ENCODE measurements at regions not wholly inside any gene's neighbourhood (a gene's known extent, or its start where the extent isn't known, plus 50 kb on each side); places are given as distances from the start of the nearest gene placed in this dataset.

GRCh38 chr11:30684772-30685171 is 98.6 kb upstream of the MPPED2 start:
- TF ChIP-seq, protein P1, sequence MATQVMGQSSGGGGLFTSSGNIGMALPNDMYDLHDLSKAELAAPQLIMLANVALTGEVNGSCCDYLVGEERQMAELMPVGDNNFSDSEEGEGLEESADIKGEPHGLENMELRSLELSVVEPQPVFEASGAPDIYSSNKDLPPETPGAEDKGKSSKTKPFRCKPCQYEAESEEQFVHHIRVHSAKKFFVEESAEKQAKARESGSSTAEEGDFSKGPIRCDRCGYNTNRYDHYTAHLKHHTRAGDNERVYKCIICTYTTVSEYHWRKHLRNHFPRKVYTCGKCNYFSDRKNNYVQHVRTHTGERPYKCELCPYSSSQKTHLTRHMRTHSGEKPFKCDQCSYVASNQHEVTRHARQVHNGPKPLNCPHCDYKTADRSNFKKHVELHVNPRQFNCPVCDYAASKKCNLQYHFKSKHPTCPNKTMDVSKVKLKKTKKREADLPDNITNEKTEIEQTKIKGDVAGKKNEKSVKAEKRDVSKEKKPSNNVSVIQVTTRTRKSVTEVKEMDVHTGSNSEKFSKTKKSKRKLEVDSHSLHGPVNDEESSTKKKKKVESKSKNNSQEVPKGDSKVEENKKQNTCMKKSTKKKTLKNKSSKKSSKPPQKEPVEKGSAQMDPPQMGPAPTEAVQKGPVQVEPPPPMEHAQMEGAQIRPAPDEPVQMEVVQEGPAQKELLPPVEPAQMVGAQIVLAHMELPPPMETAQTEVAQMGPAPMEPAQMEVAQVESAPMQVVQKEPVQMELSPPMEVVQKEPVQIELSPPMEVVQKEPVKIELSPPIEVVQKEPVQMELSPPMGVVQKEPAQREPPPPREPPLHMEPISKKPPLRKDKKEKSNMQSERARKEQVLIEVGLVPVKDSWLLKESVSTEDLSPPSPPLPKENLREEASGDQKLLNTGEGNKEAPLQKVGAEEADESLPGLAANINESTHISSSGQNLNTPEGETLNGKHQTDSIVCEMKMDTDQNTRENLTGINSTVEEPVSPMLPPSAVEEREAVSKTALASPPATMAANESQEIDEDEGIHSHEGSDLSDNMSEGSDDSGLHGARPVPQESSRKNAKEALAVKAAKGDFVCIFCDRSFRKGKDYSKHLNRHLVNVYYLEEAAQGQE (IDR thresholded peaks at IDR 0.05) = no peak
- no peak for TF ChIP-seq KDM1A (IDR thresholded peaks at IDR 0.05; ENCODE audit: low read depth)
- H3K4me3 ChIP-seq = no peak overlapping the region
- DNase-seq (ENCODE audit: low read depth in 1 of 2, low spot score in 1 of 2) (no peak), FAIRE-seq (no peak), ATAC-seq (no peak)
- no peaks in the 10 kb centered on the region for H3K9me3 ChIP-seq
- no peak overlapping the region for H3K27ac ChIP-seq
- CTCF ChIA-PET = no interaction called here
- H3K4me2 ChIP-seq = no peak overlapping the region
- POLR2A ChIA-PET = no interaction called here
- WGBS (ENCODE audit: missing lambda C conversion rate) = 2% methylated on average over 2 of the region's 2 CpGs
- no peaks in the 10 kb centered on the region for H3K4me1 ChIP-seq

DNA sequence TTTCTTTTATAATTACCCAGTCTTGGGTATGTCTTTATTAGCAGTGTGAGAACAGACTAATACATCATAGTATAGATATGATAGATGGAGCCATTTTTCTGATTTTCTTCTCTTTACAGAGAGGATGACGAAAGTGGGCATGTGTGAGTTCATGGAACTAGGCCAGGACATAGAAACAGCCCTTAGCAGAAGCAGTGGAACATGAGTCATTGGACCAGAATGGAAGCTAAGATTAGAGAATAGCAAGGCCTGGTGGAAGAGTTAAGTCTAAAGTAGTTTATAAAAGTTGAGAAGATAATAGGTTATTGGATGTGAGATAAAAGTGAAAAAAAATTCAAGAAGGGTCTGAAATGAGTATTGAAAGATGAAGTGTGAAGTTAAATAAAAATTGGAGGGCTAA is 97.0 kb upstream of the MPPED2 start:
- no peak overlapping the region for H3K4me3 ChIP-seq
- TF ChIP-seq ZNF302 (CRISPR knock-in tag; IDR thresholded peaks at IDR 0.05) (no peak), FOXS1 (CRISPR knock-in tag; IDR thresholded peaks at IDR 0.05) (no peak), ZFP36 (IDR thresholded peaks at IDR 0.05; ENCODE audit: borderline replicate concordance, partially characterized antibody) (no peak), POLR2A (IDR thresholded peaks at IDR 0.05; ENCODE audit: low read length) (no peak), GATA3 (IDR thresholded peaks at IDR 0.05; ENCODE audit: borderline replicate concordance) (no peak), SMC3 (IDR thresholded peaks at IDR 0.05) (no peak), POLR2AphosphoS2 (conservative IDR thresholded peaks at IDR 0.05; ENCODE audit: low read length) (no peak), NFE2L2 (conservative IDR thresholded peaks at IDR 0.05; ENCODE audit: low read length) (no peak), FOSL2 (IDR thresholded peaks at IDR 0.05) (no peak), FOSL2 (CRISPR knock-in tag; IDR thresholded peaks at IDR 0.05) (no peak), ATOH8 (CRISPR knock-in tag; IDR thresholded peaks at IDR 0.05; ENCODE audit: low read depth) (no peak), NR3C1 (IDR thresholded peaks at IDR 0.05) (no peak), NPAS2 (CRISPR knock-in tag; IDR thresholded peaks at IDR 0.05; ENCODE audit: borderline replicate concordance) (no peak), KDM1A (IDR thresholded peaks at IDR 0.05; ENCODE audit: low read depth) (no peak), RNF2 (IDR thresholded peaks at IDR 0.05; ENCODE audit: borderline replicate concordance, low read depth) (no peak)
- 24% methylated on average over 1 of the region's 1 CpG for WGBS (ENCODE audit: missing lambda C conversion rate)

DNA sequence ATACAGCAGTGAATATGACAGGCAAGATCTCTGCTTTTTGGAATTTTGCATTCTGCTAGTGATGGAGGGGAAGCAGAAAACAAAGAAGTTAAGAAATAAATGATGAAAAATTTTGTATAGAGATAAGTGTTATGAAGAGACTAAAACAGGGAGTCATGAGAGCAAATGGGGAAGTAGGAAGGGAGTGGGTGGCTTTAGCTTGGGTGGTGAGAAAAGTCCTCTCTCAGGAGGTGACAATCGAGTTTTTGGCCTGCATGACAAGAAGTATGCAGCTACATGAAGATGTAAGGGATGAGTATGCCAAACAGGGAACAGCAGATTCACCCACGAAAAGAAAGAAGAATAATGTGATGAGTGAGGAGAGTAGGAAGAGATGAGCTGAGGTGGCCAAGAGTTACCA is 80.7 kb upstream of the MPPED2 start:
- WGBS (ENCODE audit: missing lambda C conversion rate) = 3% methylated on average over 2 of the region's 2 CpGs
- no peak for ATAC-seq
- CTCF ChIA-PET = no interaction called here

More for the DNA sequence above, 97.0 kb upstream of the MPPED2 start:
- FAIRE-seq = no peak
- Histone ChIP-seq H3K4me1 (no peaks in the 10 kb centered on the region), H3K9me3 (no peaks in the 10 kb centered on the region), H3K4me2 (no peak overlapping the region), H3K27ac (no peak overlapping the region)
- DNase-seq (ENCODE audit: low read depth in 1 of 2, low spot score in 1 of 2) = no peak
- no peak for ATAC-seq
- POLR2A ChIA-PET = no interaction called here
- CTCF ChIA-PET = no interaction called here

GRCh38 chr11:30665067-30665466 is 78.9 kb upstream of the MPPED2 start:
- WGBS (ENCODE audit: missing lambda C conversion rate) = 2% methylated on average over 5 of the region's 5 CpGs
- no peak overlapping the region for H3K4me3 ChIP-seq
- ATAC-seq = no peak
- H3K4me1 ChIP-seq = no peaks in the 10 kb centered on the region
- no peaks in the 10 kb centered on the region for H3K9me3 ChIP-seq
- DNase-seq (ENCODE audit: low read depth in 1 of 2, low spot score in 1 of 2) = no peak
- TF ChIP-seq E2F6 (IDR thresholded peaks at IDR 0.05; ENCODE audit: borderline replicate concordance, low read depth) = no peak
- no peak for FAIRE-seq
- H3K27ac ChIP-seq = no peak overlapping the region
- H3K4me2 ChIP-seq = no peak overlapping the region
- ChIA-PET CTCF (no interaction called here), POLR2A (no interaction called here)

More for the DNA sequence above, 80.7 kb upstream of the MPPED2 start:
- Histone ChIP-seq H3K4me1 (no peaks in the 10 kb centered on the region), H3K9me3 (no peaks in the 10 kb centered on the region), H3K4me3 (no peak overlapping the region), H3K27ac (no peak overlapping the region), H3K4me2 (no peak overlapping the region)
- no peak for FAIRE-seq
- DNase-seq (ENCODE audit: low read depth in 1 of 2, low spot score in 1 of 2) = no peak
- POLR2A ChIA-PET = no interaction called here
- no peak for TF ChIP-seq CBX2 (IDR thresholded peaks at IDR 0.05; ENCODE audit: borderline replicate concordance, low read depth)
- no peak for TF ChIP-seq ESRRA (IDR thresholded peaks at IDR 0.05; ENCODE audit: borderline replicate concordance, low read length)
- TF ChIP-seq ZSCAN20 (CRISPR knock-in tag; IDR thresholded peaks at IDR 0.05) = no peak
- TF ChIP-seq JUN (IDR thresholded peaks at IDR 0.05) = no peak
- TF ChIP-seq SMC3 (IDR thresholded peaks at IDR 0.05) = no peak
- no peak for TF ChIP-seq NPAS2 (CRISPR knock-in tag; IDR thresholded peaks at IDR 0.05; ENCODE audit: borderline replicate concordance)
- no peak for TF ChIP-seq RAD21 (conservative IDR thresholded peaks at IDR 0.05 in 1 of 2, IDR thresholded peaks at IDR 0.05 in 1 of 2)
